HG02610 (cell line): ENCODE measurements at regions not wholly inside any gene's neighbourhood (a gene's known extent, or its start where the extent isn't known, plus 50 kb on each side); places are given as distances from the start of the nearest gene placed in this dataset.
"Not testable (repeated sequence)": the region's sequence is repeated elsewhere in the genome, so short reads cannot be mapped to it uniquely, and the experiment has no call there.

Experiments used
- ATAC-seq: cut with Tn5 transposase; IDR thresholded peaks from one replicate; pipeline ENCODE4 v1.9.1; 2021; ENCODE audit warnings: mild to moderate bottlenecking, moderate library complexity; ENCODE audit not compliant: unreplicated experiment

DNA sequence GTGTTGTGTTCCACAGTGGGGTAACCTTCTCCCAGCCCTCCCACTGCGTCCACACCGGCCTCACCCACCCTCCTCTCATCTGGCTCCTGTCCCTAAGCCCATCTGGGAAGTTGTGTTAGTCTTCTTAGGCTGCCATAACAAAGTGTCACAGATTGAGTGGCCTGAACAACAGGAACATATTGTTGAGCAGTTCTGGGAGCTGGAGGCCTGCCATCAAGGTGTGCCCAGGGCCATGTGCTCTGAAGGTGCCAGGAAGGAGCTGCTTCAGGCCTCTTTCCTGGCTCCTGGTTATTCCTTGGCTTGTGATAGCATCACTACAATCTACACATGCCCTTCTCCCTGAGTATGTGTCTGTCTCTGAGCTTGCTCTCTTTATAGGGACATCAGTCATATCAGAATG, 327.6 kb upstream of the COBL start:
- ATAC-seq, result no peak

DNA sequence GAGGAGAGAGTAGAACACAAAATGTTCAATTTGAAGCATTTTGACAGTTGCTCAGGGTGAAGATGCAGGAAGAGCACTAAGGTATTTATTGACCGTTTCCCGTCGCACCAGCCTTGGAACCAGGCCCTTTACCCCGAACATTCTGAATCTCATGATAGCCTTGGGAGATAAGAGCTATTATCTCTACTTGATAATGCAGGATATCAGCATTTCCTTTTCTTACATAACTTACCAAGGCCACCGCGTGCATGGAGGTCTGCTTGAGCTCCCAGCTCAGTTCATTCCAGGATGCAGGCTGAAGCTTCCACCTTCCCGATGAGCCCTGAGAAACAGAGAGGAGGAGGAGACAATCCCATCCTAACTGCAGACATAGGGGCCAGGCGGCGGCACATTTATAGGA, 324.2 kb upstream of the COBL start:
- ATAC-seq, result no peak

DNA sequence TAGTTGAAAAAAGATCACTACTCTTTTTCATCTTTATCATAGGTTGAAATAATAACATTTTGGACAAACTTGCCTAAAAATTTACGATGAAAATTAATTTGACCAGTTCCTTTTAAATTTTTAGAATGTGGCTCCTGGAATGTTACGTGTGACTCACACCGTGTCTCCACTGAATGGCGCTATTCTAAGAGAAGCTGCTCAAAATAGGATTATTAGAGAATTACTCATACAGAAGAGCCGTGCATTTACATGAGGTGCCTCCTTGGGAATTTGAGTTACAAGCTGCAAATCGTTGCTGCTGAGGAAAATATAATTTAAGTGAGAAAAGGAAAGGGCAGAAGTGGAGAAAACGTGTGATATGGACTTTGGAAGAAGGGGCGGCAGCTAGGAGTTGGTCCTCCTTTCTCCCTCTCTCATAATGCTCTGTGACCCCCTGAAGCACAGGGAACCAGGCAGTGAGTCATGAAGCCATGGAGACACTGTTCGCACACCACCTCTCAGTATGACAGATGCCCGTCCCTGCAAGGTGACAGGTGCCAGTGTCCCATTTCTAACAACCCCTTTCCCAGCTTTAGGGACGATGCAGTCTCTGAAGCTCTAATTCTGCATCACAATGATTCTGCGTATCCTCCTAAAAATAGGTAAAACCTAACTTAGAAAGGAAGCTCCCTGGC, 323.2 kb upstream of the COBL start:
- ATAC-seq, result no peak

DNA sequence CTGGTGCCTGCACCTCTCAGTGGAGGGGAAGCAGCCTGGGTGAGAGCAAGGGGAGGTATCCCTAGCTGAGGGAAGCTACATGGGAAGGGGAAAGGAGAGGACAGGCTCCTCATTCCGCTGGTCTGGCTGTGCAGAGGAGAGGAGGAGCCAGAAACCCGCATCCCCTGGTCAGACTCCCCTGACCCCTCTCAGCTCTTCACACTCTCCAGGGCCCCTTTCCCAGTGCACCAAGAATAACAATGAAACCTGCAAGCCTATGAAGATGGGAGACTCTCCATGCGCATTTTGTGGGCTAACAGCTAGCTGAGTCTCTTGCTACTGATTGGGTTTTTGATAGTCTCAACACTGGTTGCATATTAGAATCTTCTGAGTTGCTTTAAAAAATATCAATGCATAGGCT, 319.9 kb upstream of the COBL start:
- no peak for ATAC-seq

DNA sequence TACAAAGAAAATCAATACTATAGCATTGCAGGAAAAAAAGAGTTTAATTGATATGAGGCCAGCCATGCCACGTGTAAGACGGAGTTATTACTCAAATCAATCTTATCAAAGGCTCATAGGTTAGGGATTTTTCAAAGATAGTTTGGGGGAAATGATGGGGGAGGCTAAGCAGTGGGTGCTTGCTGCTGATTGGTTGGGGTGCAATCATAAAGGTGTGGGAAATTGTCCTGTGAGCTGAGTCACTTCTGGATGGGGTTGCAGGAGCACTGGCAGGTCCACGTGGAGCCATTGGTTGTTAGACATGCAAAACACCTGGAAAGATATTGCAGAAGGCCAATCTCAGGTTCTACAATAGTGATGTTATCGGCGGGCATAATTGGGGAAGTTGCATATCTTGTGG, 319.2 kb upstream of the COBL start:
- no peak for ATAC-seq

DNA sequence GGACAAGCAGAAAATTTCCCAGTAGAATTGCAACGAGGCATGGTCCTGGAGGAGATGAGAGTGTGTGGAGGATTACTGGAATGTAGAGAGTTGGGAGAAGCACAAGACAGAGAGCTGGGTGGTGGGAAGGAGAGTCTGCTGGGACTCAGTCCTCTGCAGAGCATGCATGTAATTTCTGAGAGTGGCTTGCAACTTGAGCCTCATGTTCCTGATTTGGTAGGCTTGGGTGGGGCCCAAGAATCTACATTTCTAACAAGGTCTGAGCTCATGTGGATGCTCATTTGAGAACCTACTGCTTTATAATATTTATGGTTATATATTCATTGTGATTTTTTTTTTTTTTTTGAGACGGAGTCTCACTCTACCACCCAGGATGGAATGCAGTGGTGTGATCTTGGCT, 317.9 kb upstream of the COBL start:
- ATAC-seq, result no peak

DNA sequence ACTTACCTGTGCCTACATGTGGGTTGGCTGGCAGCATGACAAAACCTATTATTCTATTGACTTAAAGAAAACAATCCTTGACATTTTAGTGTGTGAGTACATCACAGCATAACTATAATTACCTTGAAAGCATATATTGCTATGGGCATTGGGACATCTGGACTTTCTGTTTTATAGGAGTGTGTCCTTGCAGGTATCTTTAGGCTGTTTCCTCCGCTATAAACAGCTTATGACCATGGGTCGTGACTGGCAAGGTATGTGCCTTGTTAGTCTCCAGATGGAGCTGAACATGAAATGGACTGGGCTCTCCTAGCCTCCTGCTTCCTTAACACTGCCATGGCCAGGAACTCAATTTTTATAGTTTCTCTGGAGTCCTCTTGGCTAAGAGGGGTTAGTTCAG, 317.4 kb upstream of the COBL start:
- no peak for ATAC-seq

DNA sequence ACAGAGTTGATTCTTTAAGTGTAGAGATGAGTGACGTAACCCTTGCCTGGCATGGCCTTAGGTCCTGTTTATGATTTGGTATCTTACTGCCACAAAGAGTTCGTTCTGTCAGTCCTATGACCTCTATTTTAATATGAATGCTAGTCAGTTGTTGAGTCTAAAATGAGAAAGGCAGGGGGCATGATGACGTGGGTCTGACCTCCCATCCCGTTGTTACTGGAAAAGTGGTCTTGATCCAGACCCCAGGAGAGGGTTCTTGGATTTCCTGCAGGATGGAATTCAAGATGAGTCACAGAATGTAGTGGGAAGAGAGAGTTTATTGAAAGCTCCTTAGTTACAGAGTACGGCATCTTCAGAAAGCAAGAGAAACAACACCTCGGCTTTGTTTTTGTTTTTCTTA, 317.0 kb upstream of the COBL start:
- ATAC-seq, result no peak

DNA sequence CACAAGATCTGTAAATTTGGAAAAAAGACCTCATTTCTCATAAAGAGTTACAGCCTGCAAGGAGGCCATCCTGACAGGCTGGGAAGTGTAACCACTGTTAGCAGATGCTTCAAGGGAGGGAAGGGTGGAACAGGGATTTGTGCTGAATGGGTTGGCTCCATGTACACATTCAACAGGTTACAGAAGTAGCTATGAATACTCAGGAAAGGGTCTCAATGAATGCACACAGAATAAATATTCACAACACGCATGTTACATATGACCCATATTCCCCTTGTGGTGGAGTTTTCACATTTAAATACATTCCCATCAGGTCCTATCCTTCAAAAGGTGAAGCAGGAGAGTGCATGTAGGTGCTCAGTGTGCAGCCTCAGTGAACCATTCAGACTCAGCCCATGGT, 316.4 kb upstream of the COBL start:
- ATAC-seq, result no peak

DNA sequence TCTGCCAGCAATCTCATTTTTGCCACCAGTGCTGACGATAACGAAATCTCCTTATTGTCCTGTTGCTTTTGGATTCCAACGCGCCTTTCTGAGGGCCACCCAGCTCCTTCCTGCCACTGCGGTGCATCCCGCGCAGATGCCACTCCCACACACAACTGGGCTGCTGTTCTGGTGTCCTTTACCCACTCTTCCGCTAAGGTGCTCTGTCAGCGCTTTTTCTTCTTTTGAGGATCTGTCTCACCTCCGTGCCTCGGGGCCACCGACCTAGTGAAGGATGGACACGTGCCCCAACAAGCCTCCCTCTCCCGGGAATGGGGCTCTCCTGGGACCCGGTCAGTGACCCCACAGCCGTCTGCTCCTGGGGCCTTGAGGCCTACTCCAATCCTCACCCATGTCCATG, 314.3 kb upstream of the COBL start:
- ATAC-seq, result no peak

DNA sequence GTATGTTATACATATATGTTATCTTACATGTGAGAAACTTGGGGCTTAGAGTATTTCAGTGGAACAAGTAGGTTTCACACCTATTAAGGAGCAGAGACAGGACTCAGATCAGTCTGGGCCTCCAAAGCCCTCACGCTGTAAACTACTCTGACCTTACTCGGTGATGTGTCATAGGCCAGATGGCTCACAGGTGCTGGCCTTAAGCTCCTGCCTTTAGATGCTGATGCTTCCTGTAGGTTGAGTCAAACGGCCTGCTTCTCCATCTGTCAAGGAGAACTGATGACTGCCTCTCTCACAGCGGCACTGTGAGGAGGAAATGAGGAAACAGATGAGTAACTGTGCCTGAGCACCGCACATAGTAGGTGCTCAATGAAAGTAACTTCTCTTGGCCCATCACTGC, 312.6 kb upstream of the COBL start:
- no peak for ATAC-seq

DNA sequence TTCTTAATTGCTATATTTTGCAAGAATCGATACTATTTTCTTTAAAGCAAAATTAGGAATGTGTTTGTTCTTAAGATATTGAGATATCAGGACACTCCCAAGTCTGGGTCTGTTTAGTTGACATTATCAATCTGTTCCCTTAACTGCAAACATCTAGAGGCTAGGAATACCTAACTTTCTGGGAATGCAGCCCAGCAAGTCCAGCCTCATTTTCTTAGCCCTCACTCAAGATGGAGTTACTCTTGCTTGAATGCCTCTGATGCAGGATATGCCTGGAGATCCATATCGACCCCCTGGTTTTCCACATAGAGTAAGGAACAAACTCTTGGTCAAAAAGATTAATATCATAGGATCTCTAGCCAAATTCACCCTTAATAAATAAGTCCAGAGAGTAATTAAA, 305.3 kb upstream of the COBL start:
- no peak for ATAC-seq

DNA sequence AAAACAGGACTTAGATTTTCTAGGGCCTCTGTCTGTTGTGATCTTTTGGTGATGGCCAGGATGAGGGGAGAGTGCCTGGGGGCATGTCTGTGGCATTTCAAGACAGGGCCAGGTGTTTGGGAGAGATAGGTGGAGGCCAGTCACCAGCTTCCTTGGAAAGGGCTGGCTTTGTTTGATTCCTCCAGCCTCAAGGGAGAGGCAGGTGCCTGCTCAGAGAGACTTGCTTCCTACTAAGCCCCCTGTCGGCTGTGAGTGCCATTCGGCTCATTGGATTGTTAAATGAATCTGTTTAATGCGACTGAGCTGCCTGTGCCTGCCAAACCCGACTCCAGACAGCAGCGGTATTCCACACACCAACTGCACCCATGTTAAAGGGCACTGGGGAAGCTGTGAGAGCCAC, 304.1 kb upstream of the COBL start:
- no peak for ATAC-seq

DNA sequence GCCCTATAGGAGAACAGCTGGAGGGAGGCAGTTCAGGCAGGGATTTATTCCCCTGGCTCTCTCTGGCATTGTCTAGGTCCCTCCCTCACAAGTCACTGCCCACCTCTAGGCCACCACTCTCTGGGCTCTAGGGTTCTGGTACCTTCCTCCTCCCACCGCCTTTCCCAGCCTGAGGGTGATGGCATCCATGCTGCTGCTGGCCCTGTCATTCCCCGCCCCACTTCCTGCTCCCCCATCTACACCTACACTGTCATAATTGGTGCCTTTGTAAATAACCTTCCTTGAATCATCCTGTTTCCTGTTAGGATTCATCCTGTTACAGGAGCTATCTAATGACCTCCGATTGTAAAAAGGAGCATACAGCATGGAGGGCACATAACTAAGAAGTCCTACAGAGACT, 303.3 kb upstream of the COBL start:
- no peak for ATAC-seq

DNA sequence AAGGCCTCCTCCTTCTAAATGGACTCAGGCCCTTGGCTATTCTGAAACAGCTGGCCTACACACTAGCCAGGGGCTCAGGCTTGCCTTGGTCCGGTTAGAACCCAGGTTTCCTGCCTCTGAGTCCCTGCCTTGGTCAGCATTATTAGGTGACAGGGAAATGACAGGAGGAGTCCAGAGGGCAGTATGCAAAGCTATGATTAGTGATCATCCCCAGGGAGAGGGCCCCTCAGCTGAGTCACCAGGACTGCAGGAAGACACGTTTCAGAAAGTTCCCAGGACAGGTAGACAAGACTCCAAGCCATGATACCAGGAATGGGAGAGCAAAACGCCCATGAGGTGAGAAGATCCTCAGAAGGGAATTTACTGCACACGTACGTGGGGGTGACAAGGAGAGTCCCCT, 301.1 kb upstream of the COBL start:
- ATAC-seq, result no peak

DNA sequence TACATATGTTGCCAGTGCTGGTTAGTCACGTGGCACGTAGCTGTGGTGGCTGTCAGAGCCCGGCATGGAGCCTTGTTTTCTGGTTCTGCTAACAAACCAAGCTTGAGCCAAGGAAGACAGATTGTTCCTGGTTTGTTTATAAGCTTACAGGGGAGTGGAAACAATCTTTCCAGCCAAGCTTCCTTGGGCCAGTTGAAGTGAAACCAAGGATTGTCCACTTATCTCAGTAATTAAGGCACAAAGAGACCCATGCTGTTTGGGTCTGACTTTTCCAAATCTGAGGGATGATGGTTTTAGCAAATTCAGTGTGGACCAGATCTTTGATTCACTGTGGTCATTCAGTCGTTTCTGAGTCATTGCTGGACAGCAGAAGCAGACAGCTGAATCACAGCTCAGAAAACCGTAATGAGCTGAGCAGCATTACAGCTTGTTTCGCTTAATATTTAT, 297.3 kb upstream of the COBL start:
- no peak for ATAC-seq

DNA sequence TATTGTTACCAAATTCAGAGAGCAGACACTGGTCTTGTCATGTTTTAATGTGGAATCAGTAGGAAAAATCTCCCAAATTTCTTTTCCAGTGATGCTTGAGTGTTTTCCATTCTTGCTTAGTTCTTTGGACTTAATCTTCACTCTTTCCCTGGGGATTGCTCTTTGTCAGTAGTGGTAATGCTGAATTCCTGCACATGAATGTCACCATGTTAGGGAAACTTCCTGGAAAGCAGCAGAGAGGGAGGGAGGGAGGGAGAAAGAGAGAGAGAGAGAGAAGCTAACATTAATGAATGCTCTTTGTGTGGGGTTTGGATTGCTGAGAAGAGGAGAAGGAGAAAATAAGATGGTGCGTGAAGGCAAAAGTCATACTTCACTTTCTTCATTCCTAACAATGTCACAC, 295.3 kb upstream of the COBL start:
- no peak for ATAC-seq

DNA sequence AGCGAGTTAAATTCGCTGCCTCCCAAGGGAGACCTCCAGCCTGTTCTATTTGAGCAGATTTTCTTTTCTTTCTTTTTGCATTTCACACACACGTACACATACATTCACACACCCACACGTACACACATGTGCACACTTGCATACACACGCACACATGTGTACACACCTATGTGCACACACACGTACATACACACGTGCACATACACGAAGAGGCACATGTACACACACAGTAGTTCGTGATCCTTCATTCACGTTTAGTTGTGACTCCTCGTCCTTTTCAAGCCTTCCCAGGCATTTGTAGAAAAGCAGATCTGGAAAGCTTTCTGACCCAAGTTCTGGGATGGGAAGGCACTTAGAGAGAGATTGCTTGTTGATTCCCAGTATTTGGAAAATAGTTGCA, 290.8 kb upstream of the COBL start:
- ATAC-seq, result no peak

DNA sequence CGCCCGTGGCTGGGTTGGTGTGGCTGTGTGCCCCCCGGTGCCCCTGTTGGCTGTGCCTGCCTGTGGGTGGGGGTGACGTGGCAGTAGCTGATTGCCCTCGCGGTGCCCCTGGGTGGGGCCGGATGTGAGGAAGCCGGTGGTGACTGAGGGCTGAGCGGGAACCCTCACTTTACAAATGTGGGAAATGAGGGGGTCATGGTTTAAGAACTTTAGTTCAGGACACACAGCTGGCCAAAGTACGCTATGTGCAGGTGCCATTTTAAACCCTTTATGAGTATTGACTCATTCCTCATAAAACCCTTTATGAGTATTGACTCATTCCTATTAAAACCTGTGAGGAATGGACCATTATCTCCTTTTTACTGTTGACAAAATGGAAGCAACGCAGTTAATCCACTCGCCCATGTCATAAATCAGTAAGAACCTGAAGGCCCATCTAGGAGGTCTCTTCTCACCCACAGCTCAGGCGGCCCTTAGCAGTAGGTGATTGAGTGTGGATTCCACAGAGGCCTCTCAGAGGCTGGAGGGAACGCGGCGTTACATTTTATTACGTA, 290.1 kb upstream of the COBL start:
- ATAC-seq, result no peak

DNA sequence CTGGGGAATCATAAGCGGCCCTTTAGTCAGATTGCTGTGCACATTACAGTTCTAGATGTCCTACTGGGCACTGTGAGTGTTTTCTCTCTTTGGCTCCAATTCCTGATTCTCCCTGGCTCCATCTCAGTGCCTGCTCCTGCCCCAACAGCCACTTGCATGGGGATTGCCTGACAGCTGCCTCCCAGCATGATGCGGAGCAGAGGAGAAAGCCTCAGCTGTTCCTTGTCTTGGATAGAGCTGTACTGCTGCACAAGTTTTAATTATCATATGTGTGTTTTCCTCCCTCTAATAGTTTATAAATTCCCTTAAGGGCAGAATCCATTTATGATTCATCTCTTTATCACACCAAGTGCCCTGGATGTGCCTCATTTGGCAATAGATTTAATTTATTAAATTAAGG, 285.8 kb upstream of the COBL start:
- ATAC-seq, result no peak

DNA sequence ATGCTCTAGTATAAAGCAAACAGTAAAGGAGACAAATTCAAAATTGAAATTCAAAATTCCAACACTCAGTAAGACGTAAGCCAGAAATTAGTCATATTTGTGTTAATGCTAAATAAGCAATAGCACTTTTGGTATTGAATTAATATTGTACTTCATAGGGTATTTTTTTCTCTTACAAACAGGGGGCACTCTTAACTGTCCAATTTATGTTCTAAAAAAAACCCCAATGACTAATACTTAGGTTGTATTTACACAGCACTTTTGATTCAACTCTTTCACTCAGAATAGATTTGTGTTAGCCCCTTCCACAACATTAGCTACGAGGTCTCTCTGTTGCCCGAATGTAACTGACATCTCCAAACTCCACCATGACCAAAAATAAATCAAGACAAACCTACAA, 284.9 kb upstream of the COBL start:
- no peak for ATAC-seq

DNA sequence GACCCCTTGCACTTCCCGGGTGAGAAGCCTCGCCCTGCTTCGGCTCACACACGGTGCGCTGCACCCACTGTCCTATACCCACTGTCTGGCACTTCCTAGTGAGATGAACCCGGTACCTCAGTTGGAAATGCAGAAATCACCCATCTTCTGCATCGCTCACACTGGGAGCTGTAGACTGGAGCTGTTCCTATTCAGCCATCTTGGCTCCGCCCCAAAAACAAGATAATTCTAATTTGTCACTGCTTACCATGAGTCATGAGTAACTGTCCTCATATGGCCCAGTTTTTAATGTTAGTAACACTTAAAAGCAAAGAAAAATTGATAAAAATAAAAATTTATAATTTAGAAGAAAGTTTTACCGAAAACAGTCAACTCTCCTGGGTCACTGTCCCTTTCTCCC, 283.3 kb upstream of the COBL start:
- not testable (repeated sequence) for ATAC-seq

DNA sequence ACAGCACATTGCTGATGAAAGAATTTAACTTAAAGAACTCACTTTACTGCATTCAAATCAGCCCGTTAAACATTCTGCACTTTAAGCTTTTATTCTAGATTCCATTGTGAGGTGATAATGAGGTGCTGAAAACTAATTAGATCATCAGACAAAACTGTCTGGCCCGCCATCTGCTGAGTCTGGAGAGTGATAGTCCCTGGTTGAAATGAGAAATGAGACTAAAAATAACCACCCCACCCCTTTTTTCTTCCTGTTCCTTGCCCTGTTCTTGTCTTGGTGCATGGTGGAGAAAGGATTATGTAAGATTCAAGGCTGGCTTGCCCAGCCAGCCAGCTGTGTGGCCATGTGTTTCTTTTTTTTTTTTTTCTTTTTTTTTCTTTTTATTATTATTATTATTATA, 277.0 kb upstream of the COBL start:
- ATAC-seq, result no peak
